ENCODE measurements at regions not wholly inside any gene's neighbourhood (a gene's known extent, or its start where the extent isn't known, plus 50 kb on each side); places are given as distances from the start of the nearest gene placed in this dataset.

GRCh38 chr13:58994777-58995176 is 1169.0 kb downstream of the DIAPH3 start:
- no peak for DNase-seq (ENCODE audit: low spot score)
- H4K20me1 ChIP-seq (ENCODE audit: insufficient read depth, poor library complexity, severe bottlenecking), result no peaks in the 10 kb centered on the region
- no peaks in the 10 kb centered on the region for H3K4me1 ChIP-seq (ENCODE audit: insufficient read depth)
- H3K79me2 ChIP-seq, result no peaks in the 10 kb centered on the region
- H3K27me3 ChIP-seq, result no peaks in the 10 kb centered on the region
- no peak overlapping the region for H2AFZ ChIP-seq
- no peak overlapping the region for H3K4me3 ChIP-seq
- H3K4me2 ChIP-seq, result no peak overlapping the region
- H3K36me3 ChIP-seq (replicated peaks; ENCODE audit: insufficient read depth, low read depth), result no peaks in the 10 kb centered on the region
- H3K9me3 ChIP-seq (ENCODE audit: low read depth), result no peaks in the 10 kb centered on the region
- TF ChIP-seq CTCF (IDR thresholded peaks at IDR 0.05; ENCODE audit: poor library complexity) (peak; percentile 13), EZH2phosphoT487 (IDR thresholded peaks at IDR 0.05; ENCODE audit: low read depth, severe bottlenecking, unreplicated experiment) (no peak), EZH2 (IDR thresholded peaks at IDR 0.05; ENCODE audit: borderline replicate concordance) (no peak)
- H3K27ac ChIP-seq, result no peak overlapping the region
- no peaks in the 10 kb centered on the region for H3K9me2 ChIP-seq (replicated peaks; ENCODE audit: insufficient read depth)

GRCh38 chr13:58998716-58999115 is 1165.0 kb downstream of the DIAPH3 start:
- TF ChIP-seq EZH2 (IDR thresholded peaks at IDR 0.05; ENCODE audit: borderline replicate concordance) (no peak), EZH2phosphoT487 (IDR thresholded peaks at IDR 0.05; ENCODE audit: low read depth, severe bottlenecking, unreplicated experiment) (no peak), CTCF (IDR thresholded peaks at IDR 0.05; ENCODE audit: poor library complexity) (no peak)
- H2AFZ ChIP-seq, result no peak overlapping the region
- H3K79me2 ChIP-seq, result no peaks in the 10 kb centered on the region
- H3K4me2 ChIP-seq, result no peak overlapping the region
- H3K27me3 ChIP-seq, result no peaks in the 10 kb centered on the region
- H3K36me3 ChIP-seq (replicated peaks; ENCODE audit: insufficient read depth, low read depth), result no peaks in the 10 kb centered on the region
- H4K20me1 ChIP-seq (ENCODE audit: insufficient read depth, poor library complexity, severe bottlenecking), result no peaks in the 10 kb centered on the region
- no peaks in the 10 kb centered on the region for H3K9me3 ChIP-seq (ENCODE audit: low read depth)
- no peaks in the 10 kb centered on the region for H3K4me1 ChIP-seq (ENCODE audit: insufficient read depth)
- H3K27ac ChIP-seq, result no peak overlapping the region
- H3K4me3 ChIP-seq, result no peak overlapping the region
- DNase-seq (ENCODE audit: low spot score), result no peak
- WGBS (ENCODE audit: low lambda C conversion rate, missing lambda C conversion rate), result 43% methylated on average over 2 of the region's 2 CpGs
- H3K9me2 ChIP-seq (replicated peaks; ENCODE audit: insufficient read depth), result no peaks in the 10 kb centered on the region

GRCh38 chr13:58999851-59000250 is 1163.9 kb downstream of the DIAPH3 start:
- H3K36me3 ChIP-seq (replicated peaks; ENCODE audit: insufficient read depth, low read depth), result no peaks in the 10 kb centered on the region
- TF ChIP-seq CTCF (IDR thresholded peaks at IDR 0.05; ENCODE audit: poor library complexity) (no peak), EZH2phosphoT487 (IDR thresholded peaks at IDR 0.05; ENCODE audit: low read depth, severe bottlenecking, unreplicated experiment) (no peak), EZH2 (IDR thresholded peaks at IDR 0.05; ENCODE audit: borderline replicate concordance) (no peak)
- no peaks in the 10 kb centered on the region for H3K9me2 ChIP-seq (replicated peaks; ENCODE audit: insufficient read depth)
- WGBS (ENCODE audit: low lambda C conversion rate, missing lambda C conversion rate), result 95% methylated on average over 2 of the region's 2 CpGs
- H2AFZ ChIP-seq, result no peak overlapping the region
- H3K4me2 ChIP-seq, result no peak overlapping the region
- no peak overlapping the region for H3K27ac ChIP-seq
- DNase-seq (ENCODE audit: low spot score), result no peak
- H3K4me3 ChIP-seq, result no peak overlapping the region
- H3K79me2 ChIP-seq, result no peaks in the 10 kb centered on the region
- H3K4me1 ChIP-seq (ENCODE audit: insufficient read depth), result no peaks in the 10 kb centered on the region
- H4K20me1 ChIP-seq (ENCODE audit: insufficient read depth, poor library complexity, severe bottlenecking), result no peaks in the 10 kb centered on the region
- H3K27me3 ChIP-seq, result no peaks in the 10 kb centered on the region
- H3K9me3 ChIP-seq (ENCODE audit: low read depth), result no peaks in the 10 kb centered on the region

GRCh38 chr13:59000770-59001169 is 1163.0 kb downstream of the DIAPH3 start:
- Histone ChIP-seq H3K27me3 (no peaks in the 10 kb centered on the region), H3K27ac (no peak overlapping the region), H3K4me1 (ENCODE audit: insufficient read depth) (no peaks in the 10 kb centered on the region), H4K20me1 (ENCODE audit: insufficient read depth, poor library complexity, severe bottlenecking) (no peaks in the 10 kb centered on the region), H3K4me3 (no peak overlapping the region), H3K4me2 (no peak overlapping the region), H3K9me3 (ENCODE audit: low read depth) (no peaks in the 10 kb centered on the region), H3K79me2 (no peaks in the 10 kb centered on the region), H2AFZ (no peak overlapping the region), H3K9me2 (replicated peaks; ENCODE audit: insufficient read depth) (no peaks in the 10 kb centered on the region), H3K36me3 (replicated peaks; ENCODE audit: insufficient read depth, low read depth) (no peaks in the 10 kb centered on the region)
- DNase-seq (ENCODE audit: low spot score), result no peak
- TF ChIP-seq CTCF (IDR thresholded peaks at IDR 0.05; ENCODE audit: poor library complexity), result no peak
- no peak for TF ChIP-seq EZH2 (IDR thresholded peaks at IDR 0.05; ENCODE audit: borderline replicate concordance)
- no peak for TF ChIP-seq EZH2phosphoT487 (IDR thresholded peaks at IDR 0.05; ENCODE audit: low read depth, severe bottlenecking, unreplicated experiment)

Data from hepatocyte (in vitro differentiated cells).